ENCODE measurements at regions not wholly inside any gene's neighbourhood (a gene's known extent, or its start where the extent isn't known, plus 50 kb on each side); places are given as distances from the start of the nearest gene placed in this dataset.

DNA sequence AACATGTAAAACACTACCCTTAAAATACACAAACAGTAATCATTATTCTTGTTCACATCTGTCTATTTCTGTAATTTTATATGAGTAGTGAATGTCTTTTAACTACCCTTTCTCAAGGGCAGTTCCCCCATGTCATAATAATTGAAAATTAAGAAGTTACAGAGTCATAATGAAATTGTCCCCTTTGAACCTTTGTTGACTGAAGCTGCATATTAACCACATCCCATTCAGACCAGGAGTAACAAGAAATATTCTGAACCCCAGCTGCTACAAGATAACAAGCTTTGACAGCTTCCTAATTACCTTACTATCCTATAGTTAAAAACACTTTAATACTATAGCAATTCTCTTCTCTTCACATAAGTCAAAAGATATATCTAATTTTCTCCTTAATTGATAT is 635.9 kb upstream of the SUCLG2 start:
- DNase-seq, result no peak

DNA sequence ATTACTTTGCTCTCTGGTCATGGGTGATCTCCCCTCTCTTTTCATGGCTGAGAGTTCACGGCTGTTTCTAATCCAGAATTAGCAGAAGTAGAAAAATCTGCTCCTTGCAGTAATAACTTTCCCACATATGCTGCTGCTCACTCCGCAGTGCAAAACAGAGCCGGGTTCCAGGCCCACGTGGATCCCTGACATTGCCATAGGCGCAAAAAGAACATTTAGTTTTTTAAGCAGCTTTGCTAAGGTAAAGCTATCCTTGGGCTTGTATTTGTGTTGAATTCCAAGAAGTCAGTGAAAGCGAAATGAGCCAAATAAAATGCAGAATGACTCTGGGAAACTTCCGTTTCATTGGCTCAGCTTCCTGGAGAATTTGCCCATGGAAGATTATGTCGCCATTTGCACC is 633.7 kb upstream of the SUCLG2 start:
- no peak for DNase-seq

DNA sequence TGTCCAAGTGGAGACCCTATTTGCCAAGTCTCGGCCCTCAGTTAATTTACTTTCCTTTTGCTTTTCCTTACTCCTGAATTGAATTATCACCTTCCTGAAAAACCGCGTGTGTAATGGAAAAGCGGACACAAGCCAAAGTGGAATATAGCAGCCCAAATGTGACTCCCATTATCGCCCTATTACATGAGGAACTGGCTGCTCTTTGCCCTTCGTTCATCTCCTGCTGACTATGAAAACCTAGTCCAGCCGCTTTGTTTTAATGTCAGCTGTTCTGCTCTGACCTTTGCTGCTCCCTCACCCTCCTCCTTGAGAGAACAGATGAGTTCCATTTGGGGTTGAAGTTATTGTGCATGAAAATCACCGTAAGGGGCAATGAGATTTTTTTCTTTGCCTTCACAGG is 632.7 kb upstream of the SUCLG2 start:
- DNase-seq, result no peak

DNA sequence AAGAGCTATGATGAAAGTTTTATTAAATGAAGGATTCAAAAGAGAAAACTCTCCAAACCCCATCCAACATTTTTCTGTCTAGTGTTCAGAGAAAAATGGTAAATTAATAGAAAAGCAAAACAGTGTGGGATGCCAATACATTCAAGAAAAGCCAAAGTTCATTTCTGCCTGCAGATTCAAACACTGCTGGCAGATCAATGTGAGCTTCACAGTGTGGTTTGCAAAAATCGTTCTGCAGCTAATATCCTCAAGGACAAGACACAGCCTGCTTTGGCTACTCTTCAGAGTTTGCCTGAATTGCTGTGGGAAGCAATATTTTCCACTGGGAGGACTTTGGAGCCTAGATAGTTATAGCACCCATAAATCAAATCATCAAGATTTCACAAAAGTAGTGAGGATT is 619.9 kb upstream of the SUCLG2 start:
- DNase-seq, result no peak

DNA sequence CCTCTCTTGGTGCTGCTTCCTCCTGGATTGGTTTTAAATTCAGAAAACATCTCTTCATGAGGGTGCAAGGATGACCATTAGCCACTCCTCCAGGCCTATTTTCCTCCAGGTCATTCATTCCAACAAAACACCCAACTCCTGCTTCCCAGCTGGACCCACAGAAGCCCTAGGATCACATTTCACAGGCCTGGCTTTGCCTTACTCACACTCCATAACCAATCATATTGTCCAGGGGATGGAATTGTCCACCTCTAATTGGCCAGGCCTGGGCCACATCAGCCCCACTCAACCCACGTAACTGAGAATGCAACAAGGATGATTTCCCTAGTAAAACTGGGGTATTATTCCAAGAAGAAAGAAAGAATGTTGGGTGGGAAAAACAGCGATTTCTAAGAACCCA is 616.7 kb upstream of the SUCLG2 start:
- no peak for DNase-seq

DNA sequence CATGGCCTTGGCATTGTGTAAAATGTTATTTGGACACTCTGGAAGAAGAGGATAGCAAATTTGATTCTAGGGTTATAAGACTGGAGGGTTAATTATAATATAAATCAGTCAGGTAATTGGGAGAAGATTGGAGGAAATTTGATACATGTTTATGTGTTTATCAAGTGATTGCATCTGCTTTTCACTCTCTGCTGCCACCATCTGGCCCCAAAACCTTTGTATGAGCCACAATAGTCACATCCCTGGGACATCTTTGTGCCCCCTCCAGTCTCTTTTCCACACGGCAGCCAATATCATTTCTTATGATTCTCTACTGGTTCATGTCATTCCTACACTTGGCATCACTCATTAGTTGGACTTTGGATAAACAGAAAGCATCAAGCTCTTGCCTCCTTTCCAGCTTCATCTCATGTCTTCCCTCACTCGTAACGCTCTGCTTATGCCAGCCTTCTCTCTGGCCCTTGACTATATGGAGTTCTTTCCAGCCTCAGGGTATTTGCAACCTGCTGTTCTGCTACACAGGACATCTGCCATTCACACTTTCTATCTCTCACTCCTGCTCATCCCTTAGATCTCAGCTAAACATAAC is 602.3 kb upstream of the SUCLG2 start:
- DNase-seq, result peak; percentile 16

DNA sequence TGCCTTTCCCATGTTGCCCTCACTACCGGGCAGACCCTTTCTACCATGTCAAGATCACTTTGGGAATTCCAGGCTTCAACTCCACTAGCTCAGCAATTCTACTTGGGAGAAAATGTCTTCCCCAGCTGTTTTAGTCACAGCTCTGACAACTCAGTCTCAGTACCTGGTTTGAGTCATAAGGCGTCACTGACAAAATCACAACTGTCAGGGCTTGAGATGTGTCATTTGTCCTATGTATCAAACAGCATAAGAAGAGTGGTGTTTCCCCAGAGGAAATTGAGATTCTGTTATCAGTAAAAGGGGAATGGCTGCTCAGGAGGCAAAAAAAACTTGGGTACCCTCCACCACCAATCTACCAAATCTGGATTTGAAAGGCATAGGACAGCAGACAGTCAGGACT is 594.9 kb upstream of the SUCLG2 start:
- DNase-seq, result no peak

DNA sequence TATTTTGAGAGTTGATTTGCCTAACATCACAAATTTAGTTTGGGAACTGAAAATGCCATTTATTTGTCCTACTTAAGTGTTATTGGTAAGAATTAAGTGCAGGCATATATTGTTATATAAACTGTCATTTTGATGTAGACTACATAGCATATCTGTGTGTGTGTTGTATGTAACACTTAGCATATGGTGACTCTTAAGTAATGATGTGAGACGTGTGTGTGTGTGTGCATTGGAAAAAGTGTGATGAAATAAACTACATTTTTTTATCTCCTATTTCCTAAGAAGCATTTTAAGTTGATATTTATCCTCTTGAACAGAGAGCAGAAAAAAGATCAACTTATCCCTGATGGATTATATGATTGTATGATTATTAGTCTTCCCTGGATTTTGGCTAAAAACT is 588.2 kb upstream of the SUCLG2 start:
- no peak for DNase-seq

DNA sequence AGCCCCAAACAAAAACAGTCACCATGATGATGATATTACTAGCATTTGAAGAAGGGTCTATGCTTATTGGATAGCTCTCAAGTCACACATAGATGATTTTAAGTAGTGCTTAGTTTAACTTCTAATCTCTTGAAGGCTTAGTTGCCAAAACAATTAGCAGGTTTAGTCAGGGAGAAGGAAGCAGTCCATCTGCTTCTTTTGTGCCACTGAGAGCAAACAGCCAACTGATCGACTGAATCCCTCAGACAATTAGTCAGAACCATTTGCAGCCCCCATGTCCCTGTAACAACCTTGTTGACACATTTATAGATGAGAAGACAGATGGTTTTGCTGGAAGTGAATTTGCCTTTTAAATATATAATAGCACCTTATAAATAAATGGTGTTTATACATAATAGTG is 585.1 kb upstream of the SUCLG2 start:
- DNase-seq, result no peak

DNA sequence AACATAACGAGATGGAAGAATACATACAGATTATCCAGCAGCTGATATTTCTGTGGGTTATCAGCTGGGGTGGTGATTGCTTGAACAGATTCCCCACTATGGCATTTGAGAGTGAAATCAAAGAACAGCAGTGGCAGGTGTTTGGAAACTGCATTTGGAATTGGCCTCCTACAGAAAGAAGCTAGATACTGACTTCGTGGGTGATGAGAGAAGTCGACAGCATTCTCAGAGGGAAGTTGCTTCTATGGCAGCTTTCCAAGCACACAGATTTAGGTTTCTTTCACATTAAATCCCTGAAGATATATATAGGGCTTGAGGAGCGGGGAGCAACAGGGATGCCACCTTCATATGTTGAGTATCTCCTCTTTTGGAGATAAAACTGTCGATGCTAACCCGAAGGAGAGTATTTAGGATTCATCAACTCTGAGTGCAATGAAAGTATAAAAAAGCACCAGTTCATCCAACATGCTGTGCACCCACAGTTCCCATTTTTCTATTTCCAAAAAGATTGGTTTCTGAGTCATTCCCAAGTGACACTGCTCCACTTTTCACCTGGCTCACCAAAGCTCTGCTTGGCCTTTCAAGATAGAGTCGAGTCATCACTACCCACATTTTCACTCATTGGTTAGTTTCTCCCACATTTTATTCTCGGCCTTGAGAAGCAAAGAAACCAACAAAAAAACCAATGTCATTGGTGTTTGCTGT is 579.8 kb upstream of the SUCLG2 start:
- DNase-seq, result no peak

DNA sequence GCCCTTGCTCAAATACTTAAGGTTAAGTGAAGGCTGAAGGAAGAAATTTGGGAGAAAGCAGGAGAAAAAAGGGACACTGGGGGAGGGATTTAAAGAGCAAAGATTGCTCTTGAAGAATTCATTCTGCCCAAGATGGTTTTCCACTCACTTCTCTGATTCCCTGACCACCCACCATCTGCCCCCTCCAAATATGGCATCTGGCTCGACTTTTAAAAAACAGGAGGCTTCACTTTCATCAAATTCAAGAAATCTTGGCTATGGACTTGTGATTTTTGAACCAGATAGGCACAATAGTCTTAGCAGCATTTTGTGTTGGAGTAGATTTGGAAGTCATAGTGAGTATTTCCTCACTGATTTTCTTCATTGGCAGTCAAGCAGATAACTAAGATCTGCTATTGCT is 574.4 kb upstream of the SUCLG2 start:
- no peak for DNase-seq

DNA sequence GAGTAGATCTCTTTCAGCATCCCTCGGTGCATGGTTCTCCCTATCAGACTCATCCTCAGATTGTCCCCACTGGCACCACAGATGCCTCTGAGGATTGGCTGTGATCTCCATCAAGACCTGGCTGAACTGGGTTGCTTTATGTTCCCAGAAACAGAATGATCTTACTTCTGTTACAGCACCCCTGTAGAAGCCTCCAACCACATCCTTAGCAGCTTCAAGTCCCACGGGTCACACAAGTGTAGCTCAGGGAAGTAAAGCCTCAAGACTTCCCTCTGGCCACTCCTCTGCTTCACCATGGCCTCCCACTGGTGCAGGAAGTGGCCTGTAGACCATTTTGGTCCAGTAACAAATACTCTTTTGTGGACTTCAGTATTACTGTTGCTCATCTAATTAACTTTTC is 566.4 kb upstream of the SUCLG2 start:
- no peak for DNase-seq

DNA sequence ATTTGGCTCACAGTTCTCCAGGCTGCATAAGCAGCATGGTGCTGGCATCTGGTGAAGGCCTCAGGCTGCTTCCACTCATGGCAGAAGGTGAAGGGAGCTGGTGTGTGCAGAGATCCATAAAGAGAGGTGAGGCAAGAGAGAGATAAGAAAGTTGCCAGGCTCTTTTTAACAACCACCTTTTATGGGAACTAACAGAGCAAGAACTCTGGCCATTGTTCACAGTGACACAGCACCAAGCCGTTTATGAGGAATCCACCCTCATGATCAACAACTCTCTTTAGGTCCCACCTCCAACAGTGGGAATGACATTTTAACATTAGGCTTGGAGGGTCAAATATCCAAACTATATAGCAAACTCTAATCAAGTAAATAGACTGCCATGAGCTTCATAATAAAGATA is 557.2 kb upstream of the SUCLG2 start:
- no peak for DNase-seq

DNA sequence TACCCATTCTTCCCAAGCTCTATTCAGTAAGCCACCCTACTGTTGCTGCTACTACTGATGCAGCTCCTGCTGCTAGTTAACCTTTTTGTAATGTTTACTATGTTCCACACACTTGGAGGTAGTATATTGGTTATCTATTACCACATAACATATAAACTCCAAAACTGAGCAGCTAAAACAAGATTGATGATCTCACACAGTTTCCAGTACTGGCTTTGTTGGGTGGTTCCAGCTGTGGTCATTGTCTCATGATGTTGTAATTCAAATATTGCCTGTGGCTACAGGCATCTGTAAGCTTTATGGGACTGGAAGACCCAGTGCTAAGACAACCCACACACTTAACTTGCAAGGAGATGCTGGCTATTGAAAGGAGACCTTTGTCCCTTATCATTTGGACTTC is 556.2 kb upstream of the SUCLG2 start:
- DNase-seq, result no peak

DNA sequence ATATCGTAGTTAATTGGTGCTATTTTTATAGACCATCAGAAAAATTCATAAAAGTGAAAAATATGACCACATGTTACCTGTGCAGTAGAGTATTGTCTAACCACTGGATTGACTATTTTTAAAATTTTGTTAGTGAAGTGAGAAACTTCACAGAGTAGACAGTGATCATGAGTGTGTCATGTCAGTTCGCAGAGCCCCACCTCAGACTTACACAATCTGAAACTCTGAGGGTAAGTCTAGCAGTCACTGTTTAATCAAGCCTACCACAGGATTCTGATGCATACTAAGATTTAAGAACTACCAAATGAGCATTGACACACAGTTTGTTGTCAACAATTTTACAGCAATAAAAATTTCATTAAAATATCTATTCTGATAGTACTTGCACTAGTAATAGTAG is 552.9 kb upstream of the SUCLG2 start:
- DNase-seq, result no peak

DNA sequence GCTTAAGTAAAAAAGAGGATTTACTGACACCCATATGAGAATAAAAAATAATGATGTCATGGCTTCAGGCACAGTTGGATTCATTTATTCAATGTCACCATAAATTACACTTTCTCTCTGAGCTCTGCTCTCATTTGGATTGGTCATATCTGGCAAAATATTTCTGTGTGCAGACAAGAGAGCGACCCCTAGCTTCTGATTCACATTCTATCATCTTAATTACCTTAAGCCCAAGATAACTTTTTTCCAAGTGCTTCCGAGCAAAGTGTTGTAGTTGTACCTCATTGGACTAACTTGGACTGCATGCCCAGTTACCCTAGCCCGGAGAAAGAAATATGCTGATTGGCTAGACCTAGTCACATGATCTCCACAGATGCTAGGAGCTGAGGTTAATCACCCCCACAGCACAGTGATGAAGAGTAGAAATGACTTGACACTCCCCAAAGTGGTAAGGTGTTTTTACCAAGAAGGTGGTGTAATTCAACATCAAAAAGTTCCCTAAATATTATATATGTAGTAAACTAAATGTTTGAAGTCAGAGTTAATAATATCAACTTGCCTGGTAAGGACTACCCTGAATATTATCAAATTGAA is 552.2 kb upstream of the SUCLG2 start:
- DNase-seq, result no peak

DNA sequence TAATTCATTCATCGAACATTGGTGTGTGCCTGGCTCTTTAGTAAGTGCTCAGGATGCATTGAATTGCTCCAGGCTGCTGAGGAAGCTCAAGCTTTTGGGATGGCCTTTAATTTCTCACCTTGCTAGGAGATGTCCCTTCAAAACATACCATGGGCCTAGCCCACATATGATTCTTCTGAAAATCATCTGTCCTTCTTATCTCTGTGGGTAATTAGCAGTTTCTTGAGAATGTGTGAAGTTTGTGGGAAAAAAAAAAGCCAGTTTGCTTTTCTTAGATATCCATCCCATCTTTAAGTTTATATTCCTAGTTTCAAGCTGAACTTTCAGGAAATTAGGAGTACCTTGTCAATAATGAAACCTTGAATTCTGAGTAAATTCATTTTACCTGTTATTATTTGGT is 532.3 kb upstream of the SUCLG2 start:
- no peak for DNase-seq

DNA sequence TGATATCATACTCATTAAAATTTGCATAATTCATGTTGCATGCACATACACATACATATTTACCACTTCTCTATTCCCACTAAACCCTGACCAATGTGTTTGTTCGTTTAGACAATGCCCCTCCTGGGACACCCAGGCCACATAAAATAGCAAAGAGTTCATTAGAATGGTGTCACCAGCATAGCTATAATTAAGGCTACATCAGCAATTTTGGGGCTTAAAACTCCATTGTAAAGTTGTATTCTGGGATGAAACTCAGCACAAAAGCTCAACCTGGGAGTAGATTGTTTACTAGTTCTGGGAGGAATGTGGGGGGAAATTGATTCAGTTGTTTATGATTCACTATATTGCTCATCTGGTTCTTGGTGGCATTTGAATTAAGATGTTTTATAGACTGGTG is 522.2 kb upstream of the SUCLG2 start:
- DNase-seq, result no peak

DNA sequence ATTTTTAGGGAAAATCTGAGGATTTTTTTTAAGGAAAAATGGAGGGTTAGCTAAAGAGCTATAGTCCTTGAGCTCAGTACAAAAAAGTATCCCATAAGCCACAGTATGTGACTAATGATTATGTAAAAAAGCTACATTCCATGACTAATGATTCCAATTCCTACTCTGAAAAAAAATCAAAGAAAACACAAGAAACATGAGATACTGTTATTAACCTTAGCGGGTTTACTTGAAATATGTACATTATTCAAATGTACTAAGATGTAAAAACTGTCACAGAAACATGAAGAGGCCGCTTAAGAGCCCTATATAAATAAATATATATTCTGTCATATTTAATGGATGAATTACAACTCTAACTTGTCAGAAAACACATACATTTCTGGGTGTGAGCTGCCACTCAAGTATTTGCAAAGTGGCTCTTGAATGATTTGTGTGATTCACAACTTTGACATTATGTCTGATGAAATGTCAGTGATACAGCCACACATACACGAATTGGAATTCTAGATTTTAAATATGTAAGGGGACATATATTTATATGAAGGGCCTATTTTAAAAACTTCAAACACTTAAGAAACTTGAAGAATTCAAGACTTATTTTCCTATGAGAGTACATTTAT is 518.7 kb upstream of the SUCLG2 start:
- DNase-seq, result no peak

DNA sequence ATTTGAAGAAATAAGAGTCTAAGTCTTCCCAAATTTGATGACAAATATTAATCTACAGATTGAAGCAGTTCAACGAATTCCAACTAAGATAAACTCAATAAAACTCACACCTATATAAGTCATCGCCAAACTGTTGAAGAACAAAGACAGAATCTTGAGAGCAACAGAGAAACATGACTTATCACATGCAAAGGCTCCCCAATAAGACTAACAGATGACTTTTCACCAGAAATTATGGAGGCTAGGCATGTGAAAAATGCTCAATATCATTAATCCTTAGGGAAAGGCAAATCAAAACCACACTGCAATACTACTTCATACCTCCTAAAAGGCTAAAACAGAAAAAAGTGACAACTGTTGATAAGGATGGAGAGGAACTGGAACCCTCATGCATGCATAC is 517.6 kb upstream of the SUCLG2 start:
- DNase-seq, result no peak

DNA sequence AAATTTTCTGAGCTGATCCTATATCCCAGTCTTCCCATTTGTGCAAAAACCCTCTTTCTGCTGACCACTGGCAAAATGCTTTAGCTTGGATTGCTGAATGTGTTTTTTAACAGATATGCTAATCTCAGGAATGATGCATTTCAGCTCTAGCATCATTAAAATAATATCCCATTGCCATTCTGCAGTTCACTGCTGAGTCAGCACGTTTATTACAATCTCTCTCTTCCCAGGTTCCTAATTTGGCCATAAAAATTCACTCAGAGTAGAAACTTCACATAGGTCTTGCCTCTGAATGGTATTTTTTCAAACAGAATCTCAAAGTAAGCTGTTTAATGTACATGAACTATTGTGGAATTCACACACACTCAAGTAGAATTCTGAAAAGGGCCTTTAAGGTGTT is 509.6 kb upstream of the SUCLG2 start:
- DNase-seq, result no peak

DNA sequence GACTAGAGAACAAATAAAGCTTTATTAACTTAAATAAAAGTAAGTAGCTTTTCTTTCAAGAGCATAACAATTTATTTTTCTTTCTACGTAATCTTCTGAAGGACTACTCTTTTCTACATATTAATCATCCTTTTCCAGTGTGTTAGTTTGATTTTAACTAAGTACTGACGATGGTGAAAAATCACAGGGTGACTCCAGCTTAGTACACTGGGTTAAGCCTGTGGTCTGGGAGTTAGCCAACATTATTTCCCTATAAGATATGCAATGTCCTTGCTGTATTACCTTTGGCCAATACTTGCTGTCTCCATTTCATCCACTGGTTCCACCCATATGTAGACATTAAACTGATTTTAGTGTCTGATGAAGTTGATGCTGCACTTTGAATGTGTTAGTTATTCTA is 508.6 kb upstream of the SUCLG2 start:
- DNase-seq, result no peak

DNA sequence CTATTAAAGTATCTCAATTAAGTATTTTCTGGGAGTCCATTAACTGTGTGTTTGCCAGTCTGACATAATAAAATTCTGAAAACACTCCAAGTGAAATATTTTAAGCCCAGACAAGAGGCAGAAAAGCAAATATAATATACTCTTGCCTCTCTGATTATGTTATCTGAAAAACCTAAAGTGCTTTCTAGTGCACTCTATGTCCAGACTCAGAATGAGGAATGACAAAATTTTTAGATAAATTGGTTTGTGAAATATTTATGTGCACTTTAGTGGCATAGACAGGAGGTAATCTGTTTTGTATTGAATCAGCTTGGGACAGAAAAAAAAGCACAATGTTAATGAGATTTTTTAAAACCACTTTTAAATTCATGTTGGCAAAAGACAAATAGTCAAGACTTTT is 508.2 kb upstream of the SUCLG2 start:
- no peak for DNase-seq

DNA sequence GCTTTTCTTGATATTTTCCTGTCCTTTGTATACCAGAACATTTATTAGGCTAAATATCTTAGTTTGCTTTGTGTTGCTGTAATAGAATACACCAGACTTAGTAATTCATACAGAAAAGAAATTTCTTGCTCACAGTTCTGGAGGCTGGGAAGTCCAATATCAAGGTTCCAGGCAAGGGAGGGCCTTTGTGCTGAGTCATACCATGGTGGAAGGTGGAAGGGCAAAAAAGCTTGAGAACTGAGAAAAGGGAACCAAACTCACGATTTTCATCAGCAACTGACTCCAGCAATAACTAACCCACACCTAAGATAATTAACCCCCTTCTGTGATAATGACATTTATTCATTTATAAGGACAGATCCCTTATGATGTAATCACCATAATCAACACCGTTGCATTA is 496.9 kb upstream of the SUCLG2 start:
- no peak for DNase-seq

DNA sequence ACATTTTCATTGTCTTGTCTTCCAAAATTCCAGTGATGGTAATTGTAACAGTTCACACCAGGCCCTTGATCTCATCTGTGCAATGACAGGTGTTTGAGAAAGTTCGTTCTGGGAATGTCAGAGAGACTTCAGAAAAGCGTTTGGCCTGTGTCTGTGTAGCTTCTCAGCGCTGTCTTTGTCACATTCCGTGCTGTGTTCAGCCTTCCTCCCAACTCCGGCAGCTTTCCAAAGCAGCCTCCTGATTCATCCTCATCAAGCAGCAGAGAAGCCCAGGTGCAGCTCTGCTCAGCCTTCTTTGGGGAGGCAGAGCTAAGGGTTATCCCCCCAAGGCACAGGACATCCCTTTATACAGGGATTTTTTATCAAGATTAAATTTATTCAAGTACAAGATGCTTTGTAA is 494.0 kb upstream of the SUCLG2 start:
- no peak for DNase-seq
